RPMI8226 (cell line): ENCODE measurements at regions not wholly inside any gene's neighbourhood (a gene's known extent, or its start where the extent isn't known, plus 50 kb on each side); places are given as distances from the start of the nearest gene placed in this dataset.

Experiments
- DNase-seq: peaks from one replicate; pipeline ENCODE4 v3.0.0-alpha.2; 2015

GRCh38 chr9:134487066-134487710, 154.4 kb upstream of the COL5A1 start:
- no peak for DNase-seq

GRCh38 chr9:134488331-134489280, 153.0 kb upstream of the COL5A1 start:
- no peak for DNase-seq

DNA sequence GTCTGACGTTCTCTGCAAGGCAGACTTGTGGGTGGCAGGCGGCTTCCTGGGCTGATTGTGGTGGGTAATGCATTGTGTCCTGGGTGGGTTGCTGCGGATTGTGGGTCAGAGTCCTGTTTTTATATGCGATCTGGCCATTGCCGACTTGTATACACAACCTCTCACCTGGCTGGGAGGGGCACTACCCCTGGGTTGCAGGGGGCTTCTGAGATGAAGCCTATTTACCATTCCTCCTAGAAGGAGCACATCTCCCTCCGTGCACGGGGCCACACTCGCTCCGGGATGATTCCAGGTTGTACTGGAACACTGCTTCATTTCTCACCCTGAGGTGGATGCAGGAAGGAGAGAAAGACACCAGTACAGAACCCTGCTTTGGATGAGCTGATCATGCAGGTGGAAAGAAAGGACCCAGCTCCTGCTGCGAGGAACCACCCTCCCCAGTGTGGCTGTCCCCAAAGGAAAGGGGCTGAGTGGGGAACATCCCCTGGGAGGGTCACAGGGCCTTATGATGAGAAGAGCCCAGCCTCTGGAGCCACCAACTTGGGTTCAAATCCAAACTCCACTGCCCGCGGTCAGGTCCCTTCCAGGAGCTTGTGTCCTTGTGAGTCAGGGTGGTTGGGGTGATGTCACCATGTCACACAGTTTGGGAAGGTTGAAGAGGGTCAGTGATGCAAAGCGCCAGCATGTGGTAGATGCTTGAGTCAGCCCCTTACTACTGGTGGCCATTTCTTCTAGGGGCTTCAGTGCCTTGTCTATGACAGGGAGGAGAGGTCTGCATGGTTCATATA, 151.8 kb upstream of the COL5A1 start:
- no peak for DNase-seq

DNA sequence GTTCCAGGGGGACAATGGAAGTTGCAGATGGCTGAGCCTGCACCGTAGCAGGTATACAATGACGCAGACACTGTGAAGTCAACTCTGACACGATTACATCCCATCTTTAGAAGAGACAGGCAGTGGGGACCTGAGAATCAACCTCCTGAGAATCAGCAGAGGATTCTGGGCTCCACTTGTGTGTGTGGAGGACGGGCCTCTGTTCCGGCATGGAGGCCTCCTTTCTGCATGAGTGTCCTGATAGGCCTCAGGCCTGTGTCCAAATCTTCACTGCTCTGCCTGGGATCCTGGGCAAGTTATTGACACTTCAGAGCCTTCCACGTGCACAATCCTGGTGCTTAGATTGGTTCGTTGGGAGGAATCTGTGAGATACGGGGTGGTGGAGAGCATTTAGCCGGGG, 151.2 kb upstream of the COL5A1 start:
- DNase-seq, result no peak

DNA sequence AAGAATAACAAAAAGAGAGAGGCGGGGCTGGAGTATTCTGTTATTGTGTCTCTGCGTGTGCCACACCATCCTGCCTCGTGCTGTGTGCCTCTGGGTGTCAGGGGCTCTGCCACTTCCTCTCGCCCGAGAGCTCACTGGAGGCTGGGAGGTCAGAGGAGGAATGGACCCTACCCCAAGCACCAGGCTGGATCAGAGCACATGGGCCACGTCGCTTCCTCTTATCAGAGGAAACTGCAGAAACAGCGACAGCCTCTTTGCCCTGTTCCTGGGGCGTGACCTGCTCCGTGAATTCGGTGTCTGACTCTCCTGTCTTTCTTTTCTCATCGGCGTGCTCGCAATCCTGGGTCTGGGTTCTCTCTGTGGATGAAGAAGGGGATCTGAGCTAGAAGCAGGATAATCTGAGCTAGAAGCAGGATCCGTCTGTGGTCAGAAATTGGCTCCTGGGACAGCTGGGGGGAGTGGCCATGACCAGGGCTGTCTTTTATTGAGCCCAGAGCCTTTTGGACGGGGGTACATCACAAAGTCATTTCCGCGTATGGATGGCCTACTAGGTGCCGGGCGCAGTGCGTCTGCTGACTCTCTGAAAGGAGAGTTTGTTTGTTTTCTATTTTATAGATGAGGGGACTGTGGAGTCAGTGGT, 150.3 kb upstream of the COL5A1 start:
- no peak for DNase-seq

- DNase-seq, result no peak
Measured at GRCh38 chr9:134491856-134492255, 149.7 kb upstream of the COL5A1 start.

GRCh38 chr9:134492281-134492691, 149.3 kb upstream of the COL5A1 start:
- DNase-seq, result no peak

- DNase-seq, result no peak
Measured at GRCh38 chr9:134492721-134493460, 148.7 kb upstream of the COL5A1 start.

DNA sequence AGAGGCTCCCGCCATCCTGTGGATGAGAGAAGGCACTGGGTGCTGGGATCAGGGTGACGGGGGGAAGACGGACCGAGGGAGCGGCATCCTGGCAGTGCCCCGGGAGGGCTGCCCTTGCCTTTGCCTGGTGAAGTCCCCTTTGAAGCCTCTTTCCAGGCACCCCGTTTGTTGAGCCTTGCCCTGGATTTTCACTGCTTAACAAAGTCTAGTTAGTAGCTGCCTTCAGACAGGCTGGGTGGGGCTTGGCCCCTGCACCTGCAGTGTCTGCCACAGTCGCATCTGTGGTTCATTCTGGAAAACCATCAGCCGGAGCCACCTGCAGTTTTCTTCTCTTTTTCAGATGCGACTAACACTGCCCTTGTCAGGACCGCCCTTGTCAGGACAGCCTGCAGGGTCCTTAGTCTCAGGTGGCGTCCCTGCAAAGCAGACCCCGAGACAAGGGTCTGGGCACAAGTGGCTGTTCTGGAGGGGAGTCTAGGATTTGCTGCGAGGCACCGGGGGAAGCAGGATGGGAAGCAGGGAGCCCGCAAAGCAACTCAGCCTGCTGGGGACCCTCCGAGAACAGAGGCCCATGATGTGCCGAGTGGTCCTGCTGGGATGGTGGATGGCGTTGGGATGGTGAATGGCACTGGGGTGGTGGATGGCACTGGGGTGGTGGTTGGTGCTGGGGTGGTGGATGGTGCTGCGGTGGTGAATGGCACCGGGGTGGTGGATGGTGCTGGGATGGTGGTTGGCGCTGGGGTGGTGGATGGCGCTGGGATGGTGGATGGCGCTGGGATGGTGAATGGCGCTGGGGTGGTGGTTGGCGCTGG, 147.9 kb upstream of the COL5A1 start:
- DNase-seq, result peak; percentile 89

DNA sequence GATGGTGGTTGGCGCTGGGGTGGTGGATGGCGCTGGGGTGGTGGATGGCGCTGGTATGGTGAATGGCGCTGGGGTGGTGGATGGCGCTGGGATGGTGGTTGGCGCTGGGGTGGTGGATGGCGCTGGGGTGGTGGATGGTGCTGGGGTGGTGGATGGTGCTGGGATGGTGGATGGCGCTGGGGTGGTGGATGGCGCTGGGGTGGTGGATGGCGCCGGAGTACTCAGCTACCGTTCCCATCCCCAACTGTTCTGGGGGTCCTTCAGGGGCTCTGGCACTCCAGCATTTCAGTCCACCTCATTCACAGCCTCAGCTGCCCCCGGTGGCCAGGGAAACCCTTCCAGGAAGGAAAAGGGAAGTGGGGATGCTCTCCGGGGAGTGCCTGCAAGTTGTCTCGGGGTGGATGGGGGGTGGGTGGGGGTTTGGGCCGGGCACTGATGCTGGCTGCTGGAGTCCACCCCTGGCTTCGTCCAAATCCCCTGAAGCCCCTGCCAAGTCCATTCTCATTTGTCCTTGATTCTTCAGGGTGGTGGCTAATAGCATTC, 147.3 kb upstream of the COL5A1 start:
- no peak for DNase-seq

DNA sequence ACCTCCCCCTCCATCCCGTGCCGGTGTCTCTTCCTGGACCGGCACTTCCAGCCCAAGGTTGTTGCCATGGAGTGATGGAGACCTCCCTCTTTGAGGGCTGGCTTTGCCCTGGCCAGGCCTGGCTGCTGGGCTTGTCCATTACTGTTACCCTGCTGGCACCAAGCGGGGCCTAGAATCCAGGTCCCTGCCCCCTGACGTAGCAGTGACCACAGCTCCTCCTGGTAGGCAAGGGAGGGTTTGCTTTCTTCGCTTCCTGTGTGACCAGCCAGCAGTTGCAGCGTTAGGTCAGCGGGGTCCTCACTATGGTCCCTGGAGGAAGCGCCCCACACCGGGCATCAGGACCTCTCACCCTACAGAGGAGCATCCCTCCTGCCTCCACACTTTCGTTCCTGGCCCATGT, 146.7 kb upstream of the COL5A1 start:
- DNase-seq, result no peak

- DNase-seq, result no peak
Measured at GRCh38 chr9:134495881-134496412, 145.7 kb upstream of the COL5A1 start.

GRCh38 chr9:134496413-134497282, 145.0 kb upstream of the COL5A1 start:
- no peak for DNase-seq

GRCh38 chr9:134497283-134497860, 144.2 kb upstream of the COL5A1 start:
- no peak for DNase-seq

DNA sequence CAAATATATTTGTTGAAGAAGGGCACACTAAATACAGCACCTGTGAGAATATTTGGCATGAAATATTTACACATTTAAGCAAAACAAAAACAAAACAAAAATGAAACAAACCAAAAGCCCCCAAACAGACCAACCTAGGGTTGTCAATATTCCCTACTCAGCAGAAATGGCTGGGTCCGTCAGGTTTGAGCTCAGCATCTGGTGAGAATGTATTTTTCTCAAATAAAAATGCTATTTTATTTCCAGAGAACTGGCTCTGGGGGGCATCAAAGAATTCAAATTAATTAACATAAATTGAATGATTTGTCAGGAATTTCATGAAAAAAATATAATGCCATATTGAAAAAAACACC, 142.8 kb upstream of the COL5A1 start:
- DNase-seq, result no peak

DNA sequence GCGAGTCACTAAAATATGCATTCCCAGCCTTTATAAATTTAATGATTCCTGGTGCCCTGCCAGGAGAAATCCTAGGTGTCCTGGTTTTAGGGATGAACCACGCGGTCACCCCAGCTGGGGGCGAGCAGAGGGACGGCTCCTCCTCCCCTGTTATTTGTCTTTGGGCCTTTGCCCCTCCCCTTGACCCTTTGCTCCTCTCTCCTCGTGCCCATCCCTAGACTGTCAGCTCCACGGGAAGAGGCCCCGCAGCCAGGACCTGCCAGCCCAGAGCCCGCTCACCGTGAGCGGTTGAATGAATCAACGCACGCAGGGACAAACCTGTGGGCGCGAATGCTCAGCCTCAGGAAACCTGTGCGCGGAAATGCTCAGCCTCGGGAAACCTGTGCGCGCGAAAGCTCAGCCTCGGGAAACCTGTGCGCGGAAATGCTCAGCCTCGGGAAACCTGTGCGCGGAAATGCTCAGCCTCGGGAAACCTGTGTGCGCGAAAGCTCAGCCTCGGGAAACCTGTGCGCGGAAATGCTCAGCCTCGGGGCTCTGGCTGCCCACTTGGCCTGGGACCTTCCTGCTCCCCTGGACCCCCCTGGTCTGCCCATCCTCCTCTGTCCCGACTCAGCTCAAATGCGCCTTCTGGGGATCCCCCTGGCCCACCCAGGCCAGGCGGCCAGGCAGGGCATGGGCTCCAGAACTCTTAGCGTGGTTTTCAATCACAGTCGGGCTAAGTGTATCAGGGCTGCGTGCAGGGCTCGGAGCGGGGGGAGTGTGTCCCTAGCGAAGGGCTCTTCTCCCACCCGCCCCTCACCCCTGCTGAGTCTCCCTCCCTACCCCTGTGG, 140.5 kb upstream of the COL5A1 start:
- no peak for DNase-seq

DNA sequence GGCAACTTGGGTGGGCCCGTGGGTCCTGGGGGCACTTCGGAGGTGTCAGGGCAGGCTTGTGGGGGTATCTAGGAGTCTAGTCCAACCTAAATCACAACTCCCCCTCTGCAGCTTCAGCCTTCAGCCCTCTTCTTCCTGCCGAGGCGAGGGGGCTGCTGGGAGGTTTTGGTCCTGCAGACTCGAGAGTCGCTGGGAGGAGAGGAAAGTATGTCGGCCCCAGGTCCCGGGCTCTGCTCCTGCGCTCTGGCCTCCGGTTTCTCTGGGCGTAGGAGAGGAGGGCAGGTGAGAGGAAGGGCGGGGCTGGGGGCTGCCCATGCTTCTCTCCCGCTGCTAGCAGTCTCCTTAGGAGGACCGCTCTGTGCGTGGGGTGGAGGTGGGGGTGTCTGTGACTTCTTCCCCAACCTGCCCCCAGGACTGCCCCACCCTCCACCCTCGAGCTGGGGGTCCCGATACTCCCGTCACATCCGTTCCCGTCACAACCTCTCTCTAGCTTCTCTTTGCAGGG, 139.8 kb upstream of the COL5A1 start:
- DNase-seq, result no peak

- DNase-seq, result no peak
Measured at GRCh38 chr9:134502266-134502791, 139.3 kb upstream of the COL5A1 start.
